ENCODE measurements at regions not wholly inside any gene's neighbourhood (a gene's known extent, or its start where the extent isn't known, plus 50 kb on each side); places are given as distances from the start of the nearest gene placed in this dataset.

DNA sequence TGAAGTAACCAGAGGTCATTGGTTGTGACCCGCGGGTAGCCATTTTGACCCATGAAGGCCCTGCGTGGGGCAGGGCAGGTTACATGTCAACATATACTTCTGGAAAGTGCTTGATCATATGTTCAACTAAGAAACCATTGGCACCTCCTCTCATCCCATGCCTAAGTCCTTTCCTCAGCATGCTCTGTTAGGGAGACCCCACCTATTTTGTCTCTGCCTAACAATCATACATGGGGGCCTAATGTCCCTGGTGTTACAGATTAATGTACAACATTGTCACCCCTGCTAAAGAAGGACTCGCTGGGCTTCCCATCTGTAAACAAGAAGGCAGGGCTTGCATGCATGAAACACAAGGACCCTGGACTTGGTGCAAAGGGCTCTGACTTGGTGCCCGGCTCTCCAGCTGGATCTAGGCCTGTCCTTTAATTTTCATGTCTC lies 133.7 kb upstream of the TNS3 start (continued):
- TF ChIP-seq, protein P1, sequence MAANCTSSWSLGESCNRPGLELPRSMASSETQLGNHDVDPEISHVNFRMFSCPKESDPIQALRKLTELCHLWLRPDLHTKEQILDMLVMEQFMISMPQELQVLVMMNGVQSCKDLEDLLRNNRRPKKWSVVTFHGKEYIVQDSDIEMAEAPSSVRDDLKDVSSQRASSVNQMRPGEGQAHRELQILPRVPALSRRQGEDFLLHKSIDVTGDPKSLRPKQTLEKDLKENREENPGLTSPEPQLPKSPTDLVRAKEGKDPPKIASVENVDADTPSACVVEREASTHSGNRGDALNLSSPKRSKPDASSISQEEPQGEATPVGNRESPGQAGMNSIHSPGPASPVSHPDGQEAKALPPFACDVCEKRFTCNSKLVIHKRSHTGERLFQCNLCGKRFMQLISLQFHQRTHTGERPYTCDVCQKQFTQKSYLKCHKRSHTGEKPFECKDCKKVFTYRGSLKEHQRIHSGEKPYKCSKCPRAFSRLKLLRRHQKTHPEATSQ (CRISPR knock-in tag; IDR thresholded peaks at IDR 0.05; ENCODE audit: borderline replicate concordance) = no peak
- TF ChIP-seq ZNF329 (CRISPR knock-in tag; IDR thresholded peaks at IDR 0.05; ENCODE audit: low read depth) = no peak
- peak; percentile 38 to 84; a peak in 2 of 4 replicates for TF ChIP-seq EP300 (IDR thresholded peaks at IDR 0.05; ENCODE audit: low read depth in 2 of 2, low read length in 2 of 2)
- peak; percentile 63; the same call in 1 of the 2 replicates for TF ChIP-seq EP300 (CRISPR knock-in tag; IDR thresholded peaks at IDR 0.05; ENCODE audit: borderline replicate concordance)
- peak; percentile 50; the same call in 1 of the 2 replicates for TF ChIP-seq PPARG (CRISPR knock-in tag; conservative IDR thresholded peaks at IDR 0.05)
- TF ChIP-seq ARNTL (CRISPR knock-in tag; IDR thresholded peaks at IDR 0.05) = peak; percentile 67
- TF ChIP-seq MXI1 (IDR thresholded peaks at IDR 0.05; ENCODE audit: borderline replicate concordance, low read depth, low read length) = peak; percentile 43; the same call in 1 of the 3 replicates
- TF ChIP-seq CHD4 (IDR thresholded peaks at IDR 0.05; ENCODE audit: borderline replicate concordance, low read length) = peak; percentile 32; the same call in 1 of the 2 replicates
- TF ChIP-seq, protein P2, sequence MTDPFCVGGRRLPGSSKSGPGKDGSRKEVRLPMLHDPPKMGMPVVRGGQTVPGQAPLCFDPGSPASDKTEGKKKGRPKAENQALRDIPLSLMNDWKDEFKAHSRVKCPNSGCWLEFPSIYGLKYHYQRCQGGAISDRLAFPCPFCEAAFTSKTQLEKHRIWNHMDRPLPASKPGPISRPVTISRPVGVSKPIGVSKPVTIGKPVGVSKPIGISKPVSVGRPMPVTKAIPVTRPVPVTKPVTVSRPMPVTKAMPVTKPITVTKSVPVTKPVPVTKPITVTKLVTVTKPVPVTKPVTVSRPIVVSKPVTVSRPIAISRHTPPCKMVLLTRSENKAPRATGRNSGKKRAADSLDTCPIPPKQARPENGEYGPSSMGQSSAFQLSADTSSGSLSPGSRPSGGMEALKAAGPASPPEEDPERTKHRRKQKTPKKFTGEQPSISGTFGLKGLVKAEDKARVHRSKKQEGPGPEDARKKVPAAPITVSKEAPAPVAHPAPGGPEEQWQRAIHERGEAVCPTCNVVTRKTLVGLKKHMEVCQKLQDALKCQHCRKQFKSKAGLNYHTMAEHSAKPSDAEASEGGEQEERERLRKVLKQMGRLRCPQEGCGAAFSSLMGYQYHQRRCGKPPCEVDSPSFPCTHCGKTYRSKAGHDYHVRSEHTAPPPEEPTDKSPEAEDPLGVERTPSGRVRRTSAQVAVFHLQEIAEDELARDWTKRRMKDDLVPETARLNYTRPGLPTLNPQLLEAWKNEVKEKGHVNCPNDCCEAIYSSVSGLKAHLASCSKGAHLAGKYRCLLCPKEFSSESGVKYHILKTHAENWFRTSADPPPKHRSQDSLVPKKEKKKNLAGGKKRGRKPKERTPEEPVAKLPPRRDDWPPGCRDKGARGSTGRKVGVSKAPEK (CRISPR knock-in tag; IDR thresholded peaks at IDR 0.05; ENCODE audit: borderline replicate concordance) = 0 out of 2 replicates have a peak, but pooled peaks have one; percentile 63
- TF ChIP-seq, protein P3, sequence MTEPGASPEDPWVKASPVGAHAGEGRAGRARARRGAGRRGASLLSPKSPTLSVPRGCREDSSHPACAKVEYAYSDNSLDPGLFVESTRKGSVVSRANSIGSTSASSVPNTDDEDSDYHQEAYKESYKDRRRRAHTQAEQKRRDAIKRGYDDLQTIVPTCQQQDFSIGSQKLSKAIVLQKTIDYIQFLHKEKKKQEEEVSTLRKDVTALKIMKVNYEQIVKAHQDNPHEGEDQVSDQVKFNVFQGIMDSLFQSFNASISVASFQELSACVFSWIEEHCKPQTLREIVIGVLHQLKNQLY (CRISPR knock-in tag; IDR thresholded peaks at IDR 0.05) = peak; percentile 93
- peak; percentile 42; the same call in 1 of the 2 replicates for TF ChIP-seq ZNF792 (CRISPR knock-in tag; IDR thresholded peaks at IDR 0.05)
- no peak for TF ChIP-seq CBX1 (IDR thresholded peaks at IDR 0.05; ENCODE audit: low read depth)
- TF ChIP-seq ZNF205 (CRISPR knock-in tag; IDR thresholded peaks at IDR 0.05) = 0 out of 2 replicates have a peak, but pooled peaks have one; percentile 49
- 0 out of 2 replicates have a peak, but pooled peaks have one; percentile 32 for TF ChIP-seq JUN (CRISPR knock-in tag; IDR thresholded peaks at IDR 0.05)
- peak; percentile 87; the same call in 1 of the 2 replicates for TF ChIP-seq ZNF224 (CRISPR knock-in tag; IDR thresholded peaks at IDR 0.05)
- peak; percentile 77; the same call in 1 of the 2 replicates for TF ChIP-seq NFKBIZ (CRISPR knock-in tag; IDR thresholded peaks at IDR 0.05)
- TF ChIP-seq, protein P4, sequence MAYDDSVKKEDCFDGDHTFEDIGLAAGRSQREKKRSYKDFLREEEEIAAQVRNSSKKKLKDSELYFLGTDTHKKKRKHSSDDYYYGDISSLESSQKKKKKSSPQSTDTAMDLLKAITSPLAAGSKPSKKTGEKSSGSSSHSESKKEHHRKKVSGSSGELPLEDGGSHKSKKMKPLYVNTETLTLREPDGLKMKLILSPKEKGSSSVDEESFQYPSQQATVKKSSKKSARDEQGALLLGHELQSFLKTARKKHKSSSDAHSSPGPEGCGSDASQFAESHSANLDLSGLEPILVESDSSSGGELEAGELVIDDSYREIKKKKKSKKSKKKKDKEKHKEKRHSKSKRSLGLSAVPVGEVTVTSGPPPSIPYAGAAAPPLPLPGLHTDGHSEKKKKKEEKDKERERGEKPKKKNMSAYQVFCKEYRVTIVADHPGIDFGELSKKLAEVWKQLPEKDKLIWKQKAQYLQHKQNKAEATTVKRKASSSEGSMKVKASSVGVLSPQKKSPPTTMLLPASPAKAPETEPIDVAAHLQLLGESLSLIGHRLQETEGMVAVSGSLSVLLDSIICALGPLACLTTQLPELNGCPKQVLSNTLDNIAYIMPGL (CRISPR knock-in tag; IDR thresholded peaks at IDR 0.05; ENCODE audit: borderline replicate concordance in 1 of 2, low read depth in 1 of 2) = peak in 1 of 2 experiments; percentile 51; a peak in 1 of 4 replicates
- TF ChIP-seq ZNF547 (CRISPR knock-in tag; IDR thresholded peaks at IDR 0.05) = peak; percentile 23; the same call in 1 of the 2 replicates
- TF ChIP-seq, protein P5, sequence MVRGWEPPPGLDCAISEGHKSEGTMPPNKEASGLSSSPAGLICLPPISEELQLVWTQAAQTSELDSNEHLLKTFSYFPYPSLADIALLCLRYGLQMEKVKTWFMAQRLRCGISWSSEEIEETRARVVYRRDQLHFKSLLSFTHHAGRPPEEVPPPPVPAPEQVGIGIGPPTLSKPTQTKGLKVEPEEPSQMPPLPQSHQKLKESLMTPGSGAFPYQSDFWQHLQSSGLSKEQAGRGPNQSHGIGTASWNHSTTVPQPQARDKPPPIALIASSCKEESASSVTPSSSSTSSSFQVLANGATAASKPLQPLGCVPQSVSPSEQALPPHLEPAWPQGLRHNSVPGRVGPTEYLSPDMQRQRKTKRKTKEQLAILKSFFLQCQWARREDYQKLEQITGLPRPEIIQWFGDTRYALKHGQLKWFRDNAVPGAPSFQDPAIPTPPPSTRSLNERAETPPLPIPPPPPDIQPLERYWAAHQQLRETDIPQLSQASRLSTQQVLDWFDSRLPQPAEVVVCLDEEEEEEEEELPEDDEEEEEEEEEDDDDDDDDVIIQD (CRISPR knock-in tag; IDR thresholded peaks at IDR 0.05; ENCODE audit: low read depth) = peak; percentile 44; the same call in 1 of the 2 replicates
- peak; percentile 97 for TF ChIP-seq HNF4G (IDR thresholded peaks at IDR 0.05; ENCODE audit: borderline replicate concordance, low read depth, low read length)
- TF ChIP-seq HNF4G (CRISPR knock-in tag; IDR thresholded peaks at IDR 0.05; ENCODE audit: borderline replicate concordance, low read depth) = peak; percentile 90
- TF ChIP-seq ISL2 (CRISPR knock-in tag; IDR thresholded peaks at IDR 0.05) = no peak
- no peak for TF ChIP-seq NR1H2 (CRISPR knock-in tag; IDR thresholded peaks at IDR 0.05; ENCODE audit: borderline replicate concordance, low read depth)

All from HepG2 (cell line).